ENCODE measurements at regions not wholly inside any gene's neighbourhood (a gene's known extent, or its start where the extent isn't known, plus 50 kb on each side); places are given as distances from the start of the nearest gene placed in this dataset.

DNA sequence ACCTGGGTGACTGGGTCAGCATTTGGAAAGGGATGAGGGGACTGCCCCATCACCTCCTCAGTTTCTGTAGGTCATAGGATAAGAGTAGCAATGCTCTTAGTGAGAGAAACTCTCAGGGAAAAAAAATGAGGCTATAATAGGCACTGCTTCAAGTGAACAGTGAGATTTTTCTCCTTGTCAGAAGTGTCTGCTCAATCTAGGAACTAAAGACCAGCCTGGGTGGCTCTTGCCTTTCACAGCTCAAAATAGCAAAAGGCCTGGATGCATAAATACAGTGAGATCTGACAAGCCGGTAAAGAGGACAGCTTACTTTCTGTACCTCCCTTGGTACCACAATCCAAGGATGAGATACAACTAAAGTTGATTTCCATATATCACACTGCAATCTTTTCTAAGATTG, 205.6 kb upstream of the ANO5 start:
- TF ChIP-seq, protein P1, sequence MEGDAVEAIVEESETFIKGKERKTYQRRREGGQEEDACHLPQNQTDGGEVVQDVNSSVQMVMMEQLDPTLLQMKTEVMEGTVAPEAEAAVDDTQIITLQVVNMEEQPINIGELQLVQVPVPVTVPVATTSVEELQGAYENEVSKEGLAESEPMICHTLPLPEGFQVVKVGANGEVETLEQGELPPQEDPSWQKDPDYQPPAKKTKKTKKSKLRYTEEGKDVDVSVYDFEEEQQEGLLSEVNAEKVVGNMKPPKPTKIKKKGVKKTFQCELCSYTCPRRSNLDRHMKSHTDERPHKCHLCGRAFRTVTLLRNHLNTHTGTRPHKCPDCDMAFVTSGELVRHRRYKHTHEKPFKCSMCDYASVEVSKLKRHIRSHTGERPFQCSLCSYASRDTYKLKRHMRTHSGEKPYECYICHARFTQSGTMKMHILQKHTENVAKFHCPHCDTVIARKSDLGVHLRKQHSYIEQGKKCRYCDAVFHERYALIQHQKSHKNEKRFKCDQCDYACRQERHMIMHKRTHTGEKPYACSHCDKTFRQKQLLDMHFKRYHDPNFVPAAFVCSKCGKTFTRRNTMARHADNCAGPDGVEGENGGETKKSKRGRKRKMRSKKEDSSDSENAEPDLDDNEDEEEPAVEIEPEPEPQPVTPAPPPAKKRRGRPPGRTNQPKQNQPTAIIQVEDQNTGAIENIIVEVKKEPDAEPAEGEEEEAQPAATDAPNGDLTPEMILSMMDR (IDR thresholded peaks at IDR 0.05): no peak
- TF ChIP-seq POLR2A (IDR thresholded peaks at IDR 0.05): no peak

Measured in heart left ventricle (tissue), 13 donors.